Kidney capillary endothelial cell (primary cell): ENCODE measurements at regions not wholly inside any gene's neighbourhood (a gene's known extent, or its start where the extent isn't known, plus 50 kb on each side); places are given as distances from the start of the nearest gene placed in this dataset.

Source experiments
- DNase-seq: peaks from one replicate; pipeline ENCODE4 v3.0.0-alpha.2; 2018; ENCODE audit warnings: low spot score

- no peak for DNase-seq
Observed at GRCh38 chr17:51487947-51488346, 227.6 kb downstream of the UTP18 start.

GRCh38 chr17:51491416-51491815 lies 231.1 kb downstream of the UTP18 start:
- DNase-seq = no peak

GRCh38 chr17:51493206-51493605 lies 232.9 kb downstream of the UTP18 start:
- DNase-seq = no peak

GRCh38 chr17:51496378-51496777 lies 236.0 kb downstream of the UTP18 start:
- DNase-seq = no peak

DNA sequence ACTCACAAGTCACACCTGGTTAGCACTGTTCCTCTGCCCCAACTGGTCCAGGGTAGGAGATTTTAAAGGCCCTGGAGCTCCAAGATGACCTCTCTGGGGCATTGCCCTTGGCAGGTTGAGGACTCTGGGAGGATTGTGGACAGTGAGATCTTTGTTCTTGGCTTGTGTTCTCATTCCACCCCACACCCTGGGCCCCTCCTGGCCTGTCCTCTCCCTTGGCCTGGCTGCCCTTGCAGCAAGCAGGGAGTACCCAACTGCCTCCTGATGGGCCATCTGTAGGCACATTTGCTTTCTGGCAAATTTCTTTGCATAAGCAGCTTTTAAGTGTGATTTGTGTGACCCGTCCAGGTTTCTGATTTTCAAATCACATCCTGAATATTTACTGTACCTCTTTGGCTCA lies 239.6 kb downstream of the UTP18 start:
- DNase-seq = no peak

- DNase-seq = no peak
Observed at GRCh38 chr17:51500454-51500853, 240.1 kb downstream of the UTP18 start.

- no peak for DNase-seq
Observed at GRCh38 chr17:51505450-51505849, 245.1 kb downstream of the UTP18 start.

DNA sequence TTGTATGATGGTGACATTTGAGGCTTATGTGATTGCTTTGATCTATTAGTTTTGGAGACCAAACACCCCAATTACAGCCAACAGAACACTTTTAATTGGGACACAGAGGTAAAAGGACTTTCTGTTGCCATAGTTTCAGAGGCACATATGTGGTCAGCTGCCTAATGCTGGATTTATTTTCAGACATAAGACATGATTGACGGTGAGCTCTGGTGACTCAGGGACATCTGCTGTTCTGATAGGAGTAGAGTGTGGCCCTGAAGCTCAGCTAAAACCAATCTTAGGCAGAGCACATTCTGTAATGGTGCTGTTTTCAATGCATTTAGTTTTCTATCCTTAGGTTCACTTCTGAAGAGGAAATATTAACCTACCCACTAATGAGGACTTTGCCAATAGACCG lies 247.1 kb downstream of the UTP18 start:
- DNase-seq = no peak

GRCh38 chr17:51508048-51508447 lies 247.7 kb downstream of the UTP18 start:
- no peak for DNase-seq

DNA sequence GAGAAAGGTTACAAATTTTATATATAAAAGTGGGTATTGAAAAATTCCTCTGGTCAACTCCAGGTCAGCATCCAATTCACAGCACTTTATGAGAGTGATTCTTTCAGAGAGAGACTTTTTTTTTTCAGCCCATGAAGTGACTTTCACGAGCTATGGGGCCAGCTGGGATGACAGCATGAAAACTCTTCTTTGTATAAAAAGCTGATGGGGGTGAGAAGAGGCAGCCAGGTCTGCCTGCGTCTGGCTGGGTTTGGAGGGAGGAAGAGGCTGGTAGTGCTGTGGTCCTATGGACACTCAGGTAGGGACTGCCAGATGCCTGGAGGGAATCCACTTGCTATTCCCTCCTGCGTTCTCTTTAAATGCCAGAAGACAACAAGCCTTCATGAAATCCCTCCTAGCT lies 250.6 kb downstream of the UTP18 start:
- DNase-seq = no peak

DNA sequence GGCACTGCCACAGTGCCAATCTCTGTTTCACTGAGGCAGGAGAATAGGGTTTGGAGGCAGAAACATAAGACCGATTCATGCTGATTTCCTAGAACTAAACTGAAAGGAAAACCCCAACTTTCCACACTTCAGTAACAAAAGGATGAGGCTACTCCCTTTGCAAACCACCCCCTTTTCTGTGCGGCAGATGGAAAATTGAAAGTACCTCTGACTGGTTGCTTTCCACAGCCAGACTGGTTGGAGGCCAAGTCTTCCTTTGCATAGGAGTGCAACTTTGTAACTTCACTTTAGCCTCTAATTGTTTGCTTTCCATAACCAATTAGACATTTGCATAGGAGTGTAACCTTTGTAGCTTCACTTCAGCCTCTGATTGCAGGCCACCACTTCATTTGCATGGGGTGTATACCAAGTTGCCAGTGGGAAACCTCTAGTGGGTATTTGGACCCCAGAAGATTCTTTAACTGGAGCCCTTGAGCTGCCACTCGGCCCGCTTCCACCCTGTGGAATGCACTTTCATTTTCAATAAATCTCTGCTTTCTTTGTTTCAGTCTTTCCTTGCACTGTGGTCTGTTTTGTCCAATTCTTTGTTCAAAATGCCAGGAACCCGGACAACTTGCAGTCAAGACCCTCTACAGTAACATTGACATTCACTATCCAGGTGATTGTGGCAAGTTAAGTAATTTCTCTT lies 252.0 kb downstream of the UTP18 start:
- no peak for DNase-seq

DNA sequence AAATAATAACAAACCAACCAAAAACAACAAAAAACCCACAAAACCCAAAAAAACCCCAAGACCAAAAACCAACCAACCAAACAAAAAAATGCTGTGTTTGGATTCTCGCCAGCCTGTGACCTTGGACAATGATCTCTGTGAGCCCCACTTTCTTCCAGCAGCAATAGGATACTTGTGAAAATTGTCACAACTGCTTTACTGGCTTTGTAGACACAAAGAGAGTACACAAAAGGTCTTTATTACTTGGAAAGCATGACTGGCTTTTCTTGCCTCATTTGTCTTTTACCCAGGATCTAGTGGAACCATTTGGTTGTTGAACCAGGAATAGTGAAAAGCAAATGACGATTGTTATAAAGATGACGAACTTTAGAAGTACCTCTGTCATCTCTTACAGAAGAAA lies 256.6 kb downstream of the UTP18 start:
- DNase-seq = no peak

GRCh38 chr17:51524524-51524923 lies 264.2 kb downstream of the UTP18 start:
- no peak for DNase-seq

- DNase-seq = no peak
Observed at GRCh38 chr17:51526507-51526906, 266.2 kb downstream of the UTP18 start.

DNA sequence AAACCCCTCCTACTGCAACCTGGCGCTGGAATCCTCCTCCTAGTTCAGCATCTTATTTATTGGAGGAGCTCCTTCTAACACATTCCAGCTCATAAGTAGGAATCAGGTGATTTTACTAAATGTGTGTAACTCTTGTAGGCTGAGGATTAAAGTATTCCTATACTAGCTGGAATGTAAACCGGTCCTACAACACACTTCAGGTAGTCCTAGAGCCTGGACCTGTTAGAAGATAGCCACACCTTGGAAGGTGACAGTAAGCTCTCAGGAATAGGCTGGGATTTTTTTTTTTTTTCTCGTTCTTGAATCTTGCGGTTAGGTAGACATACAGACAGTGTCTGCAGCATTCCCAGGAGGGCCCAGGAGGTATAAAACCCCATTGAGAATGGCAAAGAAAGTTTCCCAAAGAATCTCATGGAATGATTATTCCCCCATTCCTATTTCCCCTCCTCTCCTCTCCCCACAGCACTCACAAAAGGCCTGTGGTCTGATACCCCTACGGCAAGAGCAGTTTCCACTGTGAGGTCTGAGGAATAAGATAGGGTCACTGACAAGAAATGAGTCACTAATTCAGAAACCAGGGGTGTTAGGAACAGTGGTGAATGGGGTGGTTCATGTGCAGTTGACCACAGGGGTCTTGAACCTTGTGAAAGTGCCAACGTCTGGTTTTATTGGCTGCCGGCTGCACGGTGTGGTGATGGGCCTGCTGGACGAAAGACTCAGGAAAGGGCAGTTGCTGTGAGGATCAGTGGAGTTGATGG lies 267.1 kb downstream of the UTP18 start:
- no peak for DNase-seq

DNA sequence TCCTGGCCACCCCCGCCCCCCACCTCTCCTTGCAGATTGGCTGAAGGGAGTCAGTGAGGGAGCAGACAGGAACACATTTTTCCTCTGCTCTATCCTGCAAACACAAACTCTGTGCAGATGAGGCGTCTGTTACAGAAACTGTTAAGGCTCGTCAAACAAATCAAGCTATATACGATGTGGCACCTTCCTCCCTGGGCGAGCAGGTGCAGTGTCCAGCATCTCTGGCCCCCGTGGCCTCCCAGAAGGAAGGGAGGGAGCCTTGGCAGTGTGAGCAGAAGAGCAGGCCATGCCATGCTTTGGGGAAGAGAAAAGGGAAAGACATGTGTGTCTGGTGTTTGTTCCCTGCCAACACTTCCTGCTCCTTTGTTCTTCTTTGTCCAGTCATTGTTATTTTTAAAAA lies 267.8 kb downstream of the UTP18 start:
- no peak for DNase-seq

DNA sequence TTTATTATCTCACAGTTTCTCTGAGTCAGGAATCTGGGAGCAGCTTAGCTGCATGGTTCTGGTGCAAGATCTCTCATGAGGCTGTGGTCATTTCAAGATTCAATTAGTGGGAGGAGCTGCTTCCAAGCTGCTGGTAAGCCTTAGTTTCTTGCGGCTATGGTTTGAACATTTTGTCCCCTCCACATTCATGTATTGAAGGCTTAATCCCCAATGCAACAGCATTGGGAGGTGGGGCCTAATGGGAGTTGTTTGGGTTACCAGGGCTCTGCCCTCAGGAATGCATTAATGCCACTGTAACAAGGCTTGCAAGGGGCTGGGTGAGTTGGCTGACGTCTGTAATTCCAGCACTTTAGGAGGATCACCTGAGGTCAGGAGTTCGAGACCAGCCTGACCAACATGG lies 272.9 kb downstream of the UTP18 start:
- DNase-seq = no peak

DNA sequence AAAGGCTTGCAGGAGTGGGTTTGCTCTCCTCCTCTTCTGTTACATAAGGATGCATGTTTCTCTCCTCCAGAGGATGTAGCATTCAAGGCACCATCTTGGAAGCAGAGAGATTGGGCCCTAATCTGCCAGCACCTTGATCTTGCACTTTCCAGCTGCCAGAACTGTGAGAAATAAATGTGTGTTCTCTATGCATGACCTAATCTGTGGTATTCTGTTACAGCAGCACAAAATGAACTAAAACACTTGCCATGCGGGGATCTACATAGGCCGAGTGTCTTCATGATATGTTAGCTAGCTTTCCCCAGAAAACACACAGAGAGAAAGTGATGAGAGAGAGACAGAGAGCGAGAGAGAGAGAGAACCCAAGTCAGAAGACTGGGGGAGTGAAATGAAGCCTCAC lies 273.5 kb downstream of the UTP18 start:
- no peak for DNase-seq

- DNase-seq = no peak
Observed at GRCh38 chr17:51536627-51537026, 276.3 kb downstream of the UTP18 start.

DNA sequence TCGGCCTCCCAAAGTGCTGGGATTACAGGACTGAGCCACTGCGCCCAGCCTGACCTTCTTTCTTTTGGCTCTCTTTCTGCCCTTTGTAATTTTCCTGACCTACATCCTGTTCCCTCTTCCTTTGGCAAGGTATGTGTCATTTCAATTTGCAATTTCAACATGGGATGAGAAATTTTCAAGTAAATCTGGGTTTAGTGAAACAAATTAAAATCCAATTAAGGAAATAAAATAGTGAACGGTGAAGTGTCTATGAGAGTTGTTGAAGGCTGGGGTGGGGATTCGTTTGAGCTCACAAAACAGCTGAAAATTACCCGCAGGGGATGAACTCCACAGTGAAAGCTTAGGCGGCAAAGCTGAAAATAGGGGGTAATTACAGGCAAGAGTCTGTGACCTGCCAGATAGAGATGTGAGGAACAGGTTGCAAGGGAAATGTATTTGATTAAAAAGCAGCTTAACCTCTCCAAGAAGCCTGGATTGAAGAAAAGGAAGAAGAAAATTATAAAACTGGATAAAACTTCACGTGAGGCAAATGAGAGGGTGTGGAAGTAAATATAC lies 277.7 kb downstream of the UTP18 start:
- DNase-seq = no peak

- no peak for DNase-seq
Observed at GRCh38 chr17:51540151-51540550, 279.8 kb downstream of the UTP18 start.

DNA sequence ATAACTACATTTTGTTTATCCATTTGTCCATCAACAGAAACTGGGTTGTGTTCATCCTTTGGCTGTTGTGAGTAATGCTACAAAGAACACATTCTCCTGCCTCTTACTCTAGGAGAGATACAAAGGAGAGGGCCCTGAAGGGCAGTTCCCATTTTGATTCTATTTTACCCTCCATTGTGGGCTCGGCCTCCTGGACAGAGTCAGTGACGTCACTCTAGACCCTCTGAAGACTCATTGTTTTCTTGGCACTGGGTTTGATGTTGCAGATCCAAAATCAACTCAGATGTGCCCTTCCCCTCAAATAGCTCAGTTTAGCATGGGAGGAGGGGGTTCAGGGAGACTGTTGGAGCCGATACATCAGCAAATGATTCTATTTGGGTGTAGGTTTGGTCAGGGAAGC lies 280.9 kb downstream of the UTP18 start:
- DNase-seq = no peak

DNA sequence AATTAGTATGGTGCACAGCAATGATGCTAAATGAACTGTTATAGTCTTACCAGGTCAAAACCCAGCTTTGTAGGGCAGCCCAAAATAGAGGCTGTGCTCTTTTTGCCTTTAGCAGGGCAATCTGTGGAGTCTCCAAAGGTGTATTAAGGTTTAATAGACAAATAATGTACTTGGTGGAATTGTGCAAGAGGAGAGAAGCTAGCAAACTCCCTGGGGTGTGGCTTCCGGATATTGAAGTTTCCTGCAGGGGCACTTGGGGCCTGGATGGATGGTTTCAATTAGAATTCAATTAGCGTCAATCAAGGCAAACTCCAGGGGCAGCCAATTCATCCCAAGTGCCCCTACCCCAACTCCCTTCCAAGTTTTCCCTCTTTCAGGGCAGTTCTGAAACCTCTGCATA lies 285.8 kb downstream of the UTP18 start:
- DNase-seq = no peak

GRCh38 chr17:51548125-51548524 lies 287.8 kb downstream of the UTP18 start:
- no peak for DNase-seq
